Left renal pelvis (tissue), 4 donors: ENCODE measurements at regions not wholly inside any gene's neighbourhood (a gene's known extent, or its start where the extent isn't known, plus 50 kb on each side); places are given as distances from the start of the nearest gene placed in this dataset.

Source experiments
- DNase-seq, 4 donors: peaks; one replicate each; pipeline ENCODE4 v3.0.0-alpha.2; 2013; ENCODE audit warnings: low read depth in 4 of 4, low spot score in 3 of 4

- DNase-seq: no peak
Measured at GRCh38 chr11:80097146-80097545, 656.3 kb upstream of the TENM4 start.

GRCh38 chr11:80096736-80097135, 655.9 kb upstream of the TENM4 start:
- no peak for DNase-seq

GRCh38 chr11:80086496-80087055, 645.7 kb upstream of the TENM4 start:
- no peak for DNase-seq

- DNase-seq: no peak
Measured at GRCh38 chr11:80085563-80085962, 644.7 kb upstream of the TENM4 start.

- no peak for DNase-seq
Measured at GRCh38 chr11:80084608-80085007, 643.8 kb upstream of the TENM4 start.

- DNase-seq: no peak
Measured at GRCh38 chr11:80083531-80083951, 642.7 kb upstream of the TENM4 start.

- DNase-seq: no peak
Measured at GRCh38 chr11:80082406-80082805, 641.6 kb upstream of the TENM4 start.

GRCh38 chr11:80077113-80077512, 636.3 kb upstream of the TENM4 start:
- no peak for DNase-seq

GRCh38 chr11:80074837-80075236, 634.0 kb upstream of the TENM4 start:
- DNase-seq: no peak

- DNase-seq: no peak
Measured at GRCh38 chr11:80066291-80066690, 625.5 kb upstream of the TENM4 start.

- no peak for DNase-seq
Measured at GRCh38 chr11:80065086-80065485, 624.3 kb upstream of the TENM4 start.

GRCh38 chr11:80061056-80061455, 620.2 kb upstream of the TENM4 start:
- peak in 1 of 4 donors; percentile 12 for DNase-seq

GRCh38 chr11:80054582-80055165, 613.8 kb upstream of the TENM4 start:
- DNase-seq: no peak

- DNase-seq: no peak
Measured at GRCh38 chr11:80048513-80048912, 607.7 kb upstream of the TENM4 start.

- DNase-seq: no peak
Measured at GRCh38 chr11:80041136-80042000, 600.5 kb upstream of the TENM4 start.

GRCh38 chr11:80034801-80035200, 594.0 kb upstream of the TENM4 start:
- no peak for DNase-seq

- peak in 1 of 4 donors; percentile 12 for DNase-seq
Measured at GRCh38 chr11:80031014-80031600, 590.3 kb upstream of the TENM4 start.

- DNase-seq: no peak
Measured at GRCh38 chr11:80028998-80029397, 588.2 kb upstream of the TENM4 start.

GRCh38 chr11:80024119-80024518, 583.3 kb upstream of the TENM4 start:
- DNase-seq: no peak

GRCh38 chr11:80023386-80023785, 582.6 kb upstream of the TENM4 start:
- DNase-seq: no peak

GRCh38 chr11:80010536-80010935, 569.7 kb upstream of the TENM4 start:
- no peak for DNase-seq

- no peak for DNase-seq
Measured at GRCh38 chr11:80009081-80009480, 568.3 kb upstream of the TENM4 start.
